Suprapubic skin (tissue), 4 donors: ENCODE measurements at regions not wholly inside any gene's neighbourhood (a gene's known extent, or its start where the extent isn't known, plus 50 kb on each side); places are given as distances from the start of the nearest gene placed in this dataset.

Experiments used
- DNase-seq, 2 donors: peaks; one replicate each; pipeline ENCODE4 v3.0.0-alpha.2; 2019; ENCODE audit warnings: low spot score in 2 of 2
- H3K27ac ChIP-seq: fragments of 200-600 bp; sonication (generic); one replicate; pipeline ENCODE4 v1.5.1; 2019
- H3K27me3 ChIP-seq: fragments of 200-600 bp; sonication (generic); one replicate; pipeline ENCODE4 v1.5.1; 2019
- H3K36me3 ChIP-seq: fragments of 200-600 bp; sonication (generic); one replicate; pipeline ENCODE4 v1.5.1; 2019
- H3K4me1 ChIP-seq: fragments of 200-600 bp; sonication (generic); one replicate; pipeline ENCODE4 v1.5.1; 2019
- H3K4me3 ChIP-seq: fragments of 200-600 bp; sonication (generic); one replicate; pipeline ENCODE4 v1.5.1; 2019; ENCODE audit warnings: mild to moderate bottlenecking
- H3K9me3 ChIP-seq: fragments of 200-600 bp; sonication (generic); one replicate; pipeline ENCODE4 v1.5.1; 2019
- CTCF ChIP-seq, 2 donors: fragments of 200-600 bp in 1 of 2; fragments of 450-650 bp in 1 of 2; sonication (generic) in 1 of 2; IDR thresholded peaks; one replicate each; pipeline ENCODE4 v1.5.1; 2016 to 2019; ENCODE audit warnings: antibody characterized with exemption in 2 of 2, mild to moderate bottlenecking in 1 of 2, moderate library complexity in 1 of 2
- EP300 ChIP-seq: sonication (generic); formaldehyde crosslinking; IDR thresholded peaks from one replicate; pipeline ENCODE4 v1.6.1; 2017; ENCODE audit warnings: antibody characterized with exemption
- POLR2A ChIP-seq, 2 donors: fragments of 450-650 bp; IDR thresholded peaks; one replicate each; pipeline ENCODE4 v1.6.1; 2017; ENCODE audit warnings: antibody characterized with exemption in 2 of 2, mild to moderate bottlenecking in 2 of 2, moderate library complexity in 2 of 2
- POLR2AphosphoS5 ChIP-seq, 3 donors: sonication (generic); formaldehyde crosslinking; IDR thresholded peaks; one replicate each; pipeline ENCODE4 v1.6.1; 2017; ENCODE audit warnings: antibody characterized with exemption in 3 of 3
- WGBS: methylation state at CpG from one replicate; pipeline ENCODE4 v1.1.5; 2018; 5-methylcytosine and 5-hydroxymethylcytosine counted together

GRCh38 chr3:10761583-10761982, 54.4 kb upstream of the SLC6A11 start:
- Histone ChIP-seq H3K36me3 (no peaks in the 10 kb centered on the region), H3K4me3 (no peak overlapping the region), H3K27ac (no peak overlapping the region), H3K4me1 (no peaks in the 10 kb centered on the region), H3K27me3 (peaks cover 41% of the 10 kb centered on the region), H3K9me3 (no peaks in the 10 kb centered on the region)
- DNase-seq: no peak
- no peak for TF ChIP-seq POLR2A (IDR thresholded peaks at IDR 0.05)
- no peak for TF ChIP-seq POLR2AphosphoS5 (IDR thresholded peaks at IDR 0.05)
- no peak for TF ChIP-seq EP300
- TF ChIP-seq CTCF (IDR thresholded peaks at IDR 0.05): no peak
- WGBS: 40% methylated on average over 7 of the region's 8 CpGs

- Histone ChIP-seq H3K4me1 (no peaks in the 10 kb centered on the region), H3K27ac (no peak overlapping the region), H3K27me3 (peaks cover 39% of the 10 kb centered on the region), H3K4me3 (no peak overlapping the region), H3K9me3 (no peaks in the 10 kb centered on the region), H3K36me3 (no peaks in the 10 kb centered on the region)
- no peak for TF ChIP-seq POLR2AphosphoS5 (IDR thresholded peaks at IDR 0.05)
- TF ChIP-seq CTCF (IDR thresholded peaks at IDR 0.05): no peak
- no peak for TF ChIP-seq EP300
- TF ChIP-seq POLR2A (IDR thresholded peaks at IDR 0.05): no peak
- DNase-seq: no peak
- WGBS: 48% methylated on average over 5 of the region's 5 CpGs
These were observed 53.9 kb upstream of the SLC6A11 start for GRCh38 chr3:10762116-10762515.

GRCh38 chr3:10762611-10763247, 53.3 kb upstream of the SLC6A11 start:
- Histone ChIP-seq H3K36me3 (no peaks in the 10 kb centered on the region), H3K4me1 (no peaks in the 10 kb centered on the region), H3K27ac (no peak overlapping the region), H3K9me3 (no peaks in the 10 kb centered on the region), H3K4me3 (no peak overlapping the region), H3K27me3 (peaks cover 39% of the 10 kb centered on the region)
- DNase-seq: peak in 1 of 2 donors; percentile 60
- no peak for TF ChIP-seq POLR2AphosphoS5 (IDR thresholded peaks at IDR 0.05)
- no peak for TF ChIP-seq CTCF (IDR thresholded peaks at IDR 0.05)
- WGBS: 69% methylated on average over 9 of the region's 9 CpGs

- Histone ChIP-seq H3K4me1 (no peaks in the 10 kb centered on the region), H3K27ac (no peak overlapping the region), H3K36me3 (no peaks in the 10 kb centered on the region), H3K9me3 (no peaks in the 10 kb centered on the region), H3K4me3 (no peak overlapping the region), H3K27me3 (peaks cover 37% of the 10 kb centered on the region)
- no peak for DNase-seq
- TF ChIP-seq EP300 (no peak), CTCF (IDR thresholded peaks at IDR 0.05) (no peak), POLR2AphosphoS5 (IDR thresholded peaks at IDR 0.05) (no peak), POLR2A (IDR thresholded peaks at IDR 0.05) (no peak)
- 89% methylated on average over 9 of the region's 9 CpGs for WGBS
These were observed 52.8 kb upstream of the SLC6A11 start for GRCh38 chr3:10763248-10763620.

- no peaks in the 10 kb centered on the region for H3K4me1 ChIP-seq
- peak in 1 of 2 donors; percentile 69 for DNase-seq
- no peak overlapping the region for H3K4me3 ChIP-seq
- 77% methylated on average over 9 of the region's 10 CpGs for WGBS
- no peak overlapping the region for H3K27ac ChIP-seq
- H3K9me3 ChIP-seq: no peaks in the 10 kb centered on the region
- peaks cover 34% of the 10 kb centered on the region for H3K27me3 ChIP-seq
- H3K36me3 ChIP-seq: no peaks in the 10 kb centered on the region
- TF ChIP-seq POLR2A (IDR thresholded peaks at IDR 0.05): no peak
- no peak for TF ChIP-seq EP300
- TF ChIP-seq CTCF (IDR thresholded peaks at IDR 0.05): no peak
- TF ChIP-seq POLR2AphosphoS5 (IDR thresholded peaks at IDR 0.05): no peak
These were observed 52.2 kb upstream of the SLC6A11 start for GRCh38 chr3:10763817-10764258.
